Body of pancreas (tissue), 4 donors: ENCODE measurements at regions not wholly inside any gene's neighbourhood (a gene's known extent, or its start where the extent isn't known, plus 50 kb on each side); places are given as distances from the start of the nearest gene placed in this dataset.

Experiments used
- POLR2A ChIP-seq, 3 donors: fragments of 450-650 bp; IDR thresholded peaks; one replicate each; pipeline ENCODE4 v1.6.1; 2016; ENCODE audit warnings: antibody characterized with exemption in 3 of 3, mild to moderate bottlenecking in 2 of 3
- TF ChIP-seq, protein P1 (sequence below), 7 experiments: fragments of 450-650 bp in 4 of 7; fragments of 200-600 bp in 3 of 7; sonication (generic) in 3 of 7; IDR thresholded peaks; one replicate each; pipeline ENCODE4 v1.5.1; 2016 to 2019; ENCODE audit warnings: antibody characterized with exemption in 7 of 7

DNA sequence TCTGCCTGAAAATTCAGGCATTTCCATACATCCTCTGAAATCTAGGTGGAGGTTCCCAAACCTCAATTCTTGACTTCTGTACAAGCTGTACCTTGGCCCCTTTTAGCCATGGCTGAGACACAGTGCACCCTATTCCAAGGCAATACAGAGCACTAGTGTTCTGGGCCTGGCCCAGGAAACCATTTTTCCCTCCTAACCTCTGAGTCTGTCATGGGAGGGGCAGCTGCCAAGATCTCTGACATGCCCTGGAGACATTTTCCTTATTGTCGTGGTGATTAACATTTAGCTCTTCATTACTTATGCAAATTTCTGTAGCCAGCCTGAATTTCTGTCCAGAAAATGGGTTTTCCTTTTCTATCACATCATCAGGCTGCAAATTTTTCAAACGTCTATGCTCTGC is 248.0 kb upstream of the RGS18 start:
- TF ChIP-seq POLR2A (IDR thresholded peaks at IDR 0.05) = no peak
- TF ChIP-seq, protein P1, sequence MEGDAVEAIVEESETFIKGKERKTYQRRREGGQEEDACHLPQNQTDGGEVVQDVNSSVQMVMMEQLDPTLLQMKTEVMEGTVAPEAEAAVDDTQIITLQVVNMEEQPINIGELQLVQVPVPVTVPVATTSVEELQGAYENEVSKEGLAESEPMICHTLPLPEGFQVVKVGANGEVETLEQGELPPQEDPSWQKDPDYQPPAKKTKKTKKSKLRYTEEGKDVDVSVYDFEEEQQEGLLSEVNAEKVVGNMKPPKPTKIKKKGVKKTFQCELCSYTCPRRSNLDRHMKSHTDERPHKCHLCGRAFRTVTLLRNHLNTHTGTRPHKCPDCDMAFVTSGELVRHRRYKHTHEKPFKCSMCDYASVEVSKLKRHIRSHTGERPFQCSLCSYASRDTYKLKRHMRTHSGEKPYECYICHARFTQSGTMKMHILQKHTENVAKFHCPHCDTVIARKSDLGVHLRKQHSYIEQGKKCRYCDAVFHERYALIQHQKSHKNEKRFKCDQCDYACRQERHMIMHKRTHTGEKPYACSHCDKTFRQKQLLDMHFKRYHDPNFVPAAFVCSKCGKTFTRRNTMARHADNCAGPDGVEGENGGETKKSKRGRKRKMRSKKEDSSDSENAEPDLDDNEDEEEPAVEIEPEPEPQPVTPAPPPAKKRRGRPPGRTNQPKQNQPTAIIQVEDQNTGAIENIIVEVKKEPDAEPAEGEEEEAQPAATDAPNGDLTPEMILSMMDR (IDR thresholded peaks at IDR 0.05) = no peak
